ENCODE measurements at regions not wholly inside any gene's neighbourhood (a gene's known extent, or its start where the extent isn't known, plus 50 kb on each side); places are given as distances from the start of the nearest gene placed in this dataset.
"Not testable (repeated sequence)": the region's sequence is repeated elsewhere in the genome, so short reads cannot be mapped to it uniquely, and the experiment has no call there.

DNA sequence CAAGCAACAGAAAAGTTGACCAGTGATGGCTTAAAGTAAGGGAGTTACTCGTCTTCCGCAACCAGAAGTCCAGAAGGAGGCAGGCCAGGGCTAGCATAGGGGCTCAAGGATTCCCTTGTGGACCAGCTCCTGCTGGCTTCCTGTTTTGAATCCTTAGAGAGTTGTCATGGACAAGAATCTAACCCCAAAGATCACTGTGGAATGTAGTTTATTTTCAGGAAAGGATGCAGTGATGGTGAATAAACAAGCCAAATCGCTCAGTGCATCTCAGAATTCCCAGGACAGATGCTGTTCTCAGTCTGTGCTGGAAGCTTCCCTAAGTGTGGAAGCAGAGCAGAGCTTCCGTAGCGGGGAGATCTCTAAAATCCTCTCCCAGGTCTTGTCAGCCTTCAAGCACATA is 311.3 kb downstream of the C12orf75 start:
- in situ Hi-C loops (cut with MboI; ENCODE audit: low pct_unique_long_range_greater_than_20kb, low sequenced_read_pairs, unreplicated experiment) = no loop called here
- no peak for DNase-seq (ENCODE audit: low spot score)
- TF ChIP-seq CTCF (IDR thresholded peaks at IDR 0.05; ENCODE audit: extremely low read depth, insufficient read depth, missing control alignments) = no peak

DNA sequence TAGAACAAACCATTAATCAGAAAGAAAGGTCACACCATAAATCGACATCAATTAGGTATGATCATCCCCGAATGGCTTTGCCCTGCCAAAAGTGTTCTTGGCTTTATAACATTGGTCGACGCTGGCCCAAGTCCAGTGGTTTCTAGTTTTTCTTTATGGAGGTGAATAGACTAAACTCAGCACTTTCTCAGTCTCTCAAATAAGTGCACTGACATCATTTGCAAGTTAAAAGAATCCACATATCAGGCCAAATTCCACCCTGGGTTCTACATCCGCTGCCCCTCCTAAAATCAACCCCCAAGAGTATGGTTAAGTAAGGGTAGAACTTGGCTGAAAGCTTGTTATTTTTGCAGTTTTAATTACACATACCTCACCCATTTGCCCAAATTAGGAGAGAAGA is 314.3 kb downstream of the C12orf75 start:
- in situ Hi-C loops (cut with MboI; ENCODE audit: low pct_unique_long_range_greater_than_20kb, low sequenced_read_pairs, unreplicated experiment) = no loop called here
- TF ChIP-seq CTCF (IDR thresholded peaks at IDR 0.05; ENCODE audit: extremely low read depth, insufficient read depth, missing control alignments) = no peak
- no peak for DNase-seq (ENCODE audit: low spot score)

DNA sequence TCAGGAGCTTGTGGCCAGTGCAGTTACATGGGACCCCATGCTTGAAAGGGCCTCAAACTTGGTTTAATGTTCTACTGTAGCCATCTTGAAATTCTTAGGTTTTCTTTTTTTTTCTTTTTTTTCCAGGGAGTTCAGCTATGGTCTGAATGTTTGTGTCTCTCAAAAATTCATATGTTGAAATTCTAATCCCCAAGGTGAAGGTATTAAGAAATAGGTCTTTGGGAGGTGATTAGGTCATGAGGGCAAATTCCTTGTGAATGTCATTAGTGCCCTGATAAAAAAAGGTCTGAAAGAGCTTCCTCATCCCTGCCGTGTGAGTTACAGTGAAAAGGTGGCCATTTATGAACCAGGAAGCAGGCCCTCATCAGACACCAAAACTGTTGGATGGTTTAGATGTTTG is 324.1 kb downstream of the C12orf75 start:
- no peak for DNase-seq (ENCODE audit: low spot score)
- in situ Hi-C loops (cut with MboI; ENCODE audit: low pct_unique_long_range_greater_than_20kb, low sequenced_read_pairs, unreplicated experiment) = no loop called here

GRCh38 chr12:105658389-105658788 is 327.9 kb downstream of the C12orf75 start:
- TF ChIP-seq CTCF (IDR thresholded peaks at IDR 0.05; ENCODE audit: extremely low read depth, insufficient read depth, missing control alignments) = no peak
- in situ Hi-C loops (cut with MboI; ENCODE audit: low pct_unique_long_range_greater_than_20kb, low sequenced_read_pairs, unreplicated experiment) = no loop called here

More for the DNA sequence above, 324.1 kb downstream of the C12orf75 start:
- no peak for TF ChIP-seq CTCF (IDR thresholded peaks at IDR 0.05; ENCODE audit: extremely low read depth, insufficient read depth, missing control alignments)

GRCh38 chr12:105659355-105660075 is 329.0 kb downstream of the C12orf75 start:
- TF ChIP-seq CTCF (IDR thresholded peaks at IDR 0.05; ENCODE audit: extremely low read depth, insufficient read depth, missing control alignments) = no peak
- in situ Hi-C loops (cut with MboI; ENCODE audit: low pct_unique_long_range_greater_than_20kb, low sequenced_read_pairs, unreplicated experiment) = no loop called here
- no peak for DNase-seq (ENCODE audit: low spot score)

More at GRCh38 chr12:105658389-105658788, 327.9 kb downstream of the C12orf75 start:
- DNase-seq (ENCODE audit: low spot score) = no peak

DNA sequence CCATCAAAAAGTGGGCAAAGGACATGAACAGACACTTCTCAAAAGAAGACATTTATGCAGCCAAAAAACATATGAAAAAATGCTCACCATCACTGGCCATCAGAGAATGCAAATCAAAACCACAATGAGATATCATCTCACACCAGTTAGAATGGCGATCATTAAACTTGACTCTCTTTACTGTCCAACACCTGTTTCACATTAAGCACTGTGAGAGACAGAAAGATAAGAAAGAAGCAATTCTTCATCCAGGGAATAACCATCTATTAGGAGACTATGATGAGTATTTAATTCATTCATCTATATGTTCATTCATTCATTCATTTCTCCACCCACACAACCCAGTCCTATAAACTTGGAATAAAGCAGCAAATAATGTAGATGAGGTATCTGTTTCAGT is 334.3 kb downstream of the C12orf75 start:
- in situ Hi-C loops (cut with MboI; ENCODE audit: low pct_unique_long_range_greater_than_20kb, low sequenced_read_pairs, unreplicated experiment); DNase-seq (ENCODE audit: low spot score): not testable (repeated sequence)

- in situ Hi-C loops (cut with MboI; ENCODE audit: low pct_unique_long_range_greater_than_20kb, low sequenced_read_pairs, unreplicated experiment) = no loop called here
- DNase-seq (ENCODE audit: low spot score) = no peak
- TF ChIP-seq CTCF (IDR thresholded peaks at IDR 0.05; ENCODE audit: extremely low read depth, insufficient read depth, missing control alignments) = no peak
These were observed 334.9 kb downstream of the C12orf75 start for GRCh38 chr12:105665366-105665765.

Data from GM13977 (cell line).